Heart right ventricle (tissue), 16 donors: ENCODE measurements at regions not wholly inside any gene's neighbourhood (a gene's known extent, or its start where the extent isn't known, plus 50 kb on each side); places are given as distances from the start of the nearest gene placed in this dataset.
"Not testable (repeated sequence)": the region's sequence is repeated elsewhere in the genome, so short reads cannot be mapped to it uniquely, and the experiment has no call there.

Experiments
- ATAC-seq, 8 donors: fragments of 200-7000 bp; cut with Tn5 transposase; one replicate each; pipeline ENCODE4 v1.9.1; 2020; ENCODE audit warnings: mild to moderate bottlenecking in 8 of 8, moderate library complexity in 8 of 8, moderate number of reproducible peaks in 1 of 8
- DNase-seq, 2 donors: peaks; one replicate each; pipeline ENCODE4 v3.0.0-alpha.2; 2020
- H3K27ac ChIP-seq, 10 donors: fragments of 200-600 bp; sonication (generic) in 2 of 10; one replicate each; pipeline versions ENCODE4 v1.5.0 to v1.8.0; 2020 to 2022; ENCODE audit warnings: mild to moderate bottlenecking in 3 of 10
- H3K27me3 ChIP-seq, 7 donors: fragments of 200-600 bp; one replicate each; pipeline ENCODE4 v1.8.0; 2021 to 2022; ENCODE audit warnings: mild to moderate bottlenecking in 2 of 7
- H3K36me3 ChIP-seq, 9 donors: fragments of 200-600 bp; sonication (generic) in 1 of 9; one replicate each; pipeline versions ENCODE4 v1.5.0 to v1.8.0; 2020 to 2022; ENCODE audit warnings: mild to moderate bottlenecking in 2 of 9
- H3K4me1 ChIP-seq, 9 donors: fragments of 200-600 bp; sonication (generic) in 1 of 9; one replicate each; pipeline versions ENCODE4 v1.5.0 to v1.8.0; 2020 to 2022; ENCODE audit warnings: mild to moderate bottlenecking in 4 of 9
- H3K4me3 ChIP-seq, 10 donors: fragments of 200-600 bp; sonication (generic) in 2 of 10; one replicate each; pipeline versions ENCODE4 v1.5.0 to v1.8.0; 2020 to 2022; ENCODE audit warnings: mild to moderate bottlenecking in 7 of 10, moderate library complexity in 2 of 10
- H3K9me3 ChIP-seq, 11 donors: fragments of 200-600 bp in 10 of 11; sonication (generic) in 2 of 11; one replicate each; pipeline versions ENCODE4 v1.5.0 to v1.8.0; 2013 to 2022; ENCODE audit warnings: mild to moderate bottlenecking in 2 of 11, control low read depth in 1 of 11, moderate library complexity in 1 of 11
- CTCF ChIP-seq, 9 donors: fragments of 200-600 bp; sonication (generic) in 2 of 9; IDR thresholded peaks; one replicate each; pipeline versions ENCODE4 v1.5.0 to v1.8.0; 2021 to 2022; ENCODE audit warnings: antibody characterized with exemption in 9 of 9, mild to moderate bottlenecking in 5 of 9, moderate library complexity in 1 of 9
- WGBS, 2 donors: extraction: QIAGEN DNeasy Blood & Tissue Kit; methylation state at CpG; one replicate each; pipeline ENCODE4 v1.1.7; 2013; ENCODE audit warnings: inconsistent platforms in 1 of 2; 5-methylcytosine and 5-hydroxymethylcytosine counted together
- intact Hi-C, 10 donors: fragments of 100-400 bp; cut with DNase I; formaldehyde crosslinking; loops; one replicate each; pipeline versions ENCODE4 v1.11.1 to v1.14.2; 2022
- donor health status: Arrhythmogenic right ventricular cardiomyopathy.
- donor health status: ischemic (EF 13 %, LVEDD 7.1; RV severe dilation, severe dysfunction).
- donor health status: healthy with polysubstance abuse.
- donor health status: DM: no; HTN: yes; CAD: no.
- donor health status: DM: no; HTN: no; CAD: no.
- donor health status: ischemic (EF 25% LVEDD 6.9; RV normal size, moderate dysfunction).
- donor health status: ischemic (EF 25% LVEDD 5.7; RV mildly dilated, moderate dysfunction).
- donor health status: healthy.
- donor health status: DM: yes; HTN: yes; CAD: no.
- donor health status: Ischemic cardiomyopathy.
- donor health status: ischemic (EF 35%, LVEDD 5.7; RV mildly dilated, moderate dysfunction).
- donor health status: nonischemic (EF 11% LVEDD 7.7; RV severe dilation, severe dysfunction).
- donor health status: DM: yes; HTN: yes; CAD: no.
- donor health status: PGD.
- donor health status: ischemic (EF 29% LVEDD 5.4; RV normal size, mild dysfunction).
- donor health status: nonischemic (EF 23%, LVEDD 6.1; RV moderate dilation, normal function).

- Histone ChIP-seq H3K4me1 (no peaks in the 10 kb centered on the region), H3K27me3 (peaks cover 0 to 20% (median 0%) of the 10 kb centered on the region in 7 donors), H3K9me3 (peaks cover 0 to 16% (median 5%) of the 10 kb centered on the region in 11 donors), H3K4me3 (no peak overlapping the region), H3K27ac (no peak overlapping the region), H3K36me3 (no peaks in the 10 kb centered on the region)
- DNase-seq: no peak
- no peak for TF ChIP-seq CTCF (IDR thresholded peaks at IDR 0.05)
- intact Hi-C loops: no loop called here
- ATAC-seq: no peak
- WGBS, 2 donors: 81 to 82% methylated on average over 19 of the region's 19 CpGs
Measured at GRCh38 chr5:2536632-2537377, 214.7 kb downstream of the IRX2 start.

GRCh38 chr5:2534970-2535369 is 216.5 kb downstream of the IRX2 start:
- Histone ChIP-seq H3K27ac (no peak overlapping the region), H3K9me3 (peaks cover 0 to 16% (median 5%) of the 10 kb centered on the region in 11 donors), H3K27me3 (peaks cover 0 to 21% (median 5%) of the 10 kb centered on the region in 7 donors), H3K4me1 (no peaks in the 10 kb centered on the region), H3K36me3 (no peaks in the 10 kb centered on the region), H3K4me3 (no peak overlapping the region)
- DNase-seq: no peak
- WGBS, 2 donors: 79 to 81% methylated on average over 3 of the region's 3 CpGs
- intact Hi-C loops: no loop called here
- no peak for TF ChIP-seq CTCF (IDR thresholded peaks at IDR 0.05)
- ATAC-seq: no peak

- Histone ChIP-seq H3K36me3 (no peaks in the 10 kb centered on the region), H3K27me3 (peaks cover 0 to 21% (median 6%) of the 10 kb centered on the region in 7 donors), H3K4me1 (no peaks in the 10 kb centered on the region), H3K4me3 (no peak overlapping the region), H3K27ac (no peak overlapping the region), H3K9me3 (peaks cover 0 to 16% (median 5%) of the 10 kb centered on the region in 11 donors)
- WGBS, 2 donors: 77 to 85% methylated on average over 3 of the region's 3 CpGs
- TF ChIP-seq CTCF (IDR thresholded peaks at IDR 0.05): no peak
- ATAC-seq (no peak), DNase-seq (no peak)
- intact Hi-C loops: no loop called here
Measured at GRCh38 chr5:2534251-2534650, 217.2 kb downstream of the IRX2 start.

- intact Hi-C loops, H3K36me3 ChIP-seq, ATAC-seq, H3K27ac ChIP-seq, DNase-seq, H3K4me1 ChIP-seq, H3K4me3 ChIP-seq: not testable (repeated sequence)
- Histone ChIP-seq H3K9me3 (peaks cover 0 to 16% (median 5%) of the 10 kb centered on the region in 11 donors), H3K27me3 (peaks cover 0 to 22% (median 10%) of the 10 kb centered on the region in 7 donors)
- WGBS, 2 donors: 91 to 95% methylated on average over 2 of the region's 2 CpGs
Measured at GRCh38 chr5:2533848-2534247, 217.6 kb downstream of the IRX2 start.

GRCh38 chr5:2532809-2533208 is 218.7 kb downstream of the IRX2 start:
- Histone ChIP-seq H3K27me3 (peaks cover 0 to 32% (median 17%) of the 10 kb centered on the region in 7 donors), H3K36me3 (no peaks in the 10 kb centered on the region), H3K27ac (no peak overlapping the region), H3K9me3 (peaks cover 0 to 16% (median 5%) of the 10 kb centered on the region in 11 donors), H3K4me1 (no peaks in the 10 kb centered on the region), H3K4me3 (no peak overlapping the region)
- DNase-seq: no peak
- intact Hi-C loops: no loop called here
- ATAC-seq: no peak
- WGBS, 2 donors: 59 to 60% methylated on average over 5 of the region's 5 CpGs
- no peak for TF ChIP-seq CTCF (IDR thresholded peaks at IDR 0.05)
